ENCODE measurements at regions not wholly inside any gene's neighbourhood (a gene's known extent, or its start where the extent isn't known, plus 50 kb on each side); places are given as distances from the start of the nearest gene placed in this dataset.

DNA sequence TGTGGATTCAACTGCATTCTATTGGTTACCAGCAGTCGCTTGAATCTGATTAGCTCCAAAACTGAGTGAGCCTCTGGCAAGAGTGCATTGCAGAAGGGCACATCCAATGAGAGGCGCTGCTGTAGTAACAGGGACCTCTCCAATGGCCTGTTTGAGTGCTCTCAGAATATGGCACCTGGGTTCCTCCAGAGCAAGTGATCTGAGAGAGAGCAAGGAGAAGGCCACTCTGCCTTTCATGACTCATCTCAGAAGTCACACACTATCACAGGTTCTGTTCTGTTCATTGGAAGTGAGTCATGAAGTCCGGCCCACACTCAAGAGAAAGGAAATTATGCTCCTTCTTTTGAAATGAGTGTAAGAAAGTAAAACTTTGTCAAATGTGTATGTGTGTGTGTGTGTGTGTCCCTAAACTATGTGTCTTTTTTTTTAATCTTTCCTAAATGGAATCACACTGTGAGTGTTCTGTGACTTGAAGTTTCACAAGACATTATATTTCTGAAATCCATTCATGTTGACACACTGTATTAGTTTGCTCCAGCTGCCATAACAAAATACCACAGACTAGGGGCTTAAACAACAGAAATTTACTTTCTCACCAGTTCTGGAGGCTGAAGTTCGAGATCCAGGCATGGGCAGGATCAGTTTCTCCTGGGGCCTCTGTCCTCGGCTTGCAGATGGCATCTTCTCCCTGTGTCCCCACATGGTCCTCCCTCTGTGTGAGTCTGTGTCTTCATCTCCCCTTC, 138.3 kb upstream of the CDYL start:
- H2AFZ ChIP-seq (ENCODE audit: low read depth, low read length): no peak overlapping the region
- DNase-seq (ENCODE audit: low read depth, low spot score) (peak; percentile 72), FAIRE-seq (peak; percentile 84)
- H3K79me2 ChIP-seq (ENCODE audit: control insufficient read depth, insufficient read depth, low read length): no peaks in the 10 kb centered on the region
- dilution Hi-C loops (cut with MboI; ENCODE audit: extremely low pct_ligation_motif_present, low sequenced_read_pairs): no loop called here
- ChIA-PET CTCF (no interaction called here), POLR2A (no interaction called here)
- H4K20me1 ChIP-seq (replicated peaks; ENCODE audit: control insufficient read depth, extremely low read depth, insufficient read depth, low read length): no peaks in the 10 kb centered on the region
- no peak overlapping the region for H3K4me3 ChIP-seq (replicated peaks in 1 of 3; ENCODE audit: insufficient read depth in 1 of 3, low read depth in 1 of 3, low read length in 3 of 3)
- no peak overlapping the region for H3K27ac ChIP-seq (ENCODE audit: insufficient read depth, low read depth, low read length)
- H3K9ac ChIP-seq (replicated peaks; ENCODE audit: extremely low read depth, insufficient read depth, low read length): no peak overlapping the region
- no peaks in the 10 kb centered on the region for H3K27me3 ChIP-seq (ENCODE audit: control insufficient read depth in 2 of 2, insufficient read depth in 2 of 2, low read length in 2 of 2)
- no peak overlapping the region for H3K4me2 ChIP-seq (ENCODE audit: insufficient read depth, low read length)
- H3K4me1 ChIP-seq (ENCODE audit: control insufficient read depth, extremely low read depth, insufficient read depth, low read length): peaks cover 11% of the 10 kb centered on the region
- intact Hi-C loops (cut with micrococcal nuclease): no loop called here
- TF ChIP-seq POLR2AphosphoS5 (IDR thresholded peaks at IDR 0.05; ENCODE audit: insufficient read depth, low read depth, low read length) (no peak), GATA2 (IDR thresholded peaks at IDR 0.05; ENCODE audit: insufficient read depth, insufficient read length, low read depth, low read length) (peak; percentile 19), JUN (IDR thresholded peaks at IDR 0.05; ENCODE audit: borderline replicate concordance, insufficient read depth, insufficient read length, low read depth) (peak; percentile 71), FOS (IDR thresholded peaks at IDR 0.05; ENCODE audit: borderline replicate concordance, insufficient read depth, low read length) (peak; percentile 97), MYC (IDR thresholded peaks at IDR 0.05; ENCODE audit: low read depth, low read length) (no peak)
- no peaks in the 10 kb centered on the region for H3K9me3 ChIP-seq (replicated peaks; ENCODE audit: control insufficient read depth, insufficient read depth, low read length)
- BruUV-seq (replicated peaks): TSS peak; percentile 47
- no peaks in the 10 kb centered on the region for H3K9me1 ChIP-seq (replicated peaks; ENCODE audit: control insufficient read depth, extremely low read depth, insufficient read depth, low read length)
- H3K36me3 ChIP-seq (ENCODE audit: control insufficient read depth in 2 of 2, extremely low read depth in 1 of 2, insufficient read depth in 2 of 2, low read length in 2 of 2): no peaks in the 10 kb centered on the region

DNA sequence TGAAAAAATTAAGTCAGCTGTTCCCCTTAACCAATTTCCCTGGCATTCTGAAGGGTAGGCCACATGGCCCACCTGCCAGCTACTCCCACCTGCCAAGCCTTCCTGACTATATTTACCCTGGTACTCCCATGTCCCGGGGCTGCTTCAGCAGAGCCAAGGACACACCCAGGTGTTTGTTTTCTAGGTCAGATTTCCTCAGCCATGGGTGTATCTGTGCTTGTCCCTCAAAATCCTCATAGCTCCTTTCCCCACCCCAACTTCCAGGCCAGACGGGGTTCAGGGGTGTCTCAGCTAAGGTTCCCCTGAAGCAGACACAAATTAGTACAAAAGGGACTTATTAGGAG, 139.4 kb upstream of the CDYL start:
- ChIA-PET POLR2A (no interaction called here), CTCF (interaction anchor here (1.0 to 1.2 kb wide), 2 partner anchors 18 to 30 kb away, joined by 3 to 6 read pairs; no protein-coding TSS in a partner anchor)
- Histone ChIP-seq H2AFZ (ENCODE audit: low read depth, low read length) (no peak overlapping the region), H3K9me3 (replicated peaks; ENCODE audit: control insufficient read depth, insufficient read depth, low read length) (no peaks in the 10 kb centered on the region), H4K20me1 (replicated peaks; ENCODE audit: control insufficient read depth, extremely low read depth, insufficient read depth, low read length) (no peaks in the 10 kb centered on the region), H3K9ac (replicated peaks; ENCODE audit: extremely low read depth, insufficient read depth, low read length) (no peak overlapping the region), H3K4me2 (ENCODE audit: insufficient read depth, low read length) (no peak overlapping the region), H3K9me1 (replicated peaks; ENCODE audit: control insufficient read depth, extremely low read depth, insufficient read depth, low read length) (no peaks in the 10 kb centered on the region), H3K27me3 (ENCODE audit: control insufficient read depth in 2 of 2, insufficient read depth in 2 of 2, low read length in 2 of 2) (no peaks in the 10 kb centered on the region), H3K27ac (ENCODE audit: insufficient read depth, low read depth, low read length) (no peak overlapping the region), H3K4me3 (replicated peaks in 1 of 3; ENCODE audit: insufficient read depth in 1 of 3, low read depth in 1 of 3, low read length in 3 of 3) (no peak overlapping the region), H3K4me1 (ENCODE audit: control insufficient read depth, extremely low read depth, insufficient read depth, low read length) (peaks cover 11% of the 10 kb centered on the region), H3K36me3 (ENCODE audit: control insufficient read depth in 2 of 2, extremely low read depth in 1 of 2, insufficient read depth in 2 of 2, low read length in 2 of 2) (no peaks in the 10 kb centered on the region), H3K79me2 (ENCODE audit: control insufficient read depth, insufficient read depth, low read length) (no peaks in the 10 kb centered on the region)
- dilution Hi-C loops (cut with MboI; ENCODE audit: extremely low pct_ligation_motif_present, low sequenced_read_pairs): no loop called here
- FAIRE-seq: no peak
- intact Hi-C loops (cut with micrococcal nuclease): no loop called here
- no peak for TF ChIP-seq EZH2 (IDR thresholded peaks at IDR 0.05; ENCODE audit: borderline replicate concordance, low read depth, low read length, severe bottlenecking)
- no peak for TF ChIP-seq POLR2A (IDR thresholded peaks at IDR 0.05; ENCODE audit: low read depth, low read length)
- TF ChIP-seq, protein P1, sequence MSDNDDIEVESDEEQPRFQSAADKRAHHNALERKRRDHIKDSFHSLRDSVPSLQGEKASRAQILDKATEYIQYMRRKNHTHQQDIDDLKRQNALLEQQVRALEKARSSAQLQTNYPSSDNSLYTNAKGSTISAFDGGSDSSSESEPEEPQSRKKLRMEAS (IDR thresholded peaks at IDR 0.05; ENCODE audit: insufficient read depth, insufficient read length): no peak
- TF ChIP-seq FOS (IDR thresholded peaks at IDR 0.05; ENCODE audit: borderline replicate concordance, insufficient read depth, low read length): no peak
- TF ChIP-seq GATA2 (IDR thresholded peaks at IDR 0.05; ENCODE audit: insufficient read depth, insufficient read length, low read depth, low read length): no peak
- no peak for TF ChIP-seq MYC (IDR thresholded peaks at IDR 0.05; ENCODE audit: low read depth, low read length)
- TF ChIP-seq JUN (IDR thresholded peaks at IDR 0.05; ENCODE audit: borderline replicate concordance, insufficient read depth, insufficient read length, low read depth): no peak
- DNase-seq (ENCODE audit: low read depth, low spot score): no peak
- no TSS peak for BruUV-seq (replicated peaks)
